ENCODE measurements at regions not wholly inside any gene's neighbourhood (a gene's known extent, or its start where the extent isn't known, plus 50 kb on each side); places are given as distances from the start of the nearest gene placed in this dataset.

DNA sequence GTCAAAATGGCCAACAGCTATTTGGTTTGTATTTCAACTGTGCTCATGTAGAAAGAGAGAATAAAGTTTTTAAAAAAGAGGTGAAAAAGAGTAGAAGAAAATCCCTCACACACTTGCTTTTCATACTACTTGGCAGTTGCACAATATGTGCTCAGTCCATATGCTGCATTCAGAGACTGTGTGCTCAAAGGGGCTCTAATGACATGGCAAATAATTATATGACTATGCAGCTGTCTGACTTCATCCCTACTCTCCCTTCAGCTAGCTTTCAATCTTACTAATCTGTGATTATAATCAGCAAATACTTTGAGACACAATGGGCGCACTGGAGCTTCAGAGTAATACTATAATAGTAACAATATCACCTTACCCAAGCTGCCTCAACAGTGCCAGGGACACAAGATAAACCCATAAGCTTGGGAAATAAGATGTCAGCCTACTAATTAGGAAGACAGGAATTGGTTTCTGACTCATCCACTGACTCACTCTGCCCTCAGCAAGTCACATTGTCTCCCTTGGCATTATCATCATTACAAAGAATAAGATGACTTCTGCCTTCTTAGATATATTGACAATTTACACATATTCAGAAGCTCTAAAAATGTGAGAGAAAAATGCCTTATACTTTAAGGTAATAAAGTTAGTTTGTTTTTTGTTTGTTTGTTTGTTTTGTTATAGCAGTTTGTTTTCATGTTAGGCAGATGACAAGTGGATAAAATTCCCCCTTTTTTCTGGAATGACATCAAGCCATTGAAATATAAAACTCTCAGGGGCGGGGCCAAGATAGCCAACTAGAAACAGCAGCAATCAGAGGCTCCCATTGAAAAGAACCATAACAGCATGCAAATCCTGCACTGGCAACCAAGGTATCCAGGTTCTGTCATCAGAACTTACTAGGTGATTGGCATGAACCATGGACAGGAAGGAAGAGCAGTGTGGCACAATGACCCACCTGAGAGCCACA is 311.6 kb downstream of the FAM133A start:
- Histone ChIP-seq H3K27me3 (ENCODE audit: control insufficient read depth, insufficient read depth, low read length) (no peaks in the 10 kb centered on the region), H3K36me3 (ENCODE audit: control insufficient read depth, insufficient read depth, low read length) (no peaks in the 10 kb centered on the region), H3K4me3 (ENCODE audit: low read depth, low read length) (no peak overlapping the region)
- DNase-seq (ENCODE audit: low read depth), result no peak
- TF ChIP-seq, protein P1, sequence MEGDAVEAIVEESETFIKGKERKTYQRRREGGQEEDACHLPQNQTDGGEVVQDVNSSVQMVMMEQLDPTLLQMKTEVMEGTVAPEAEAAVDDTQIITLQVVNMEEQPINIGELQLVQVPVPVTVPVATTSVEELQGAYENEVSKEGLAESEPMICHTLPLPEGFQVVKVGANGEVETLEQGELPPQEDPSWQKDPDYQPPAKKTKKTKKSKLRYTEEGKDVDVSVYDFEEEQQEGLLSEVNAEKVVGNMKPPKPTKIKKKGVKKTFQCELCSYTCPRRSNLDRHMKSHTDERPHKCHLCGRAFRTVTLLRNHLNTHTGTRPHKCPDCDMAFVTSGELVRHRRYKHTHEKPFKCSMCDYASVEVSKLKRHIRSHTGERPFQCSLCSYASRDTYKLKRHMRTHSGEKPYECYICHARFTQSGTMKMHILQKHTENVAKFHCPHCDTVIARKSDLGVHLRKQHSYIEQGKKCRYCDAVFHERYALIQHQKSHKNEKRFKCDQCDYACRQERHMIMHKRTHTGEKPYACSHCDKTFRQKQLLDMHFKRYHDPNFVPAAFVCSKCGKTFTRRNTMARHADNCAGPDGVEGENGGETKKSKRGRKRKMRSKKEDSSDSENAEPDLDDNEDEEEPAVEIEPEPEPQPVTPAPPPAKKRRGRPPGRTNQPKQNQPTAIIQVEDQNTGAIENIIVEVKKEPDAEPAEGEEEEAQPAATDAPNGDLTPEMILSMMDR (IDR thresholded peaks at IDR 0.05; ENCODE audit: insufficient read depth, low read length, poor library complexity, severe bottlenecking), result no peak
